ENCODE measurements at regions not wholly inside any gene's neighbourhood (a gene's known extent, or its start where the extent isn't known, plus 50 kb on each side); places are given as distances from the start of the nearest gene placed in this dataset.

DNA sequence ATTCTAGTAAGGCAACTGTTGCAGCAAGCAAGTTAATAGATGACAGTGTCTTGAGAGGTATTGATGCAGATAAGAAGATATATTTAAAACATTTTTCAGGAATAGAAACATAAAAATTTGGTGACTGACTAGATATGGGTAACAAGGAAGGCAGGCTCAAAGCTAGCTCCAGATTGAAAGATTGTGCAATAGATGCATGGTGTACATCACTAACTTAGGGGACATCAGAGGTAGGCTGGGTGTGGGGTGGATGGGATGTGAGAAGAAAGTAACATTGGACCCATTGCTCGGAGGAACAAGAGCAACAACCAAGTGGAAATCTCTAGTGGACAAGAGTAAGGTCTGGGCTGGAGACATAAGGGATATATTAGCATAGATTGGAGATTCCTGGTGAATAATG, 306.9 kb downstream of the MCTP2 start:
- TF ChIP-seq, protein P1, sequence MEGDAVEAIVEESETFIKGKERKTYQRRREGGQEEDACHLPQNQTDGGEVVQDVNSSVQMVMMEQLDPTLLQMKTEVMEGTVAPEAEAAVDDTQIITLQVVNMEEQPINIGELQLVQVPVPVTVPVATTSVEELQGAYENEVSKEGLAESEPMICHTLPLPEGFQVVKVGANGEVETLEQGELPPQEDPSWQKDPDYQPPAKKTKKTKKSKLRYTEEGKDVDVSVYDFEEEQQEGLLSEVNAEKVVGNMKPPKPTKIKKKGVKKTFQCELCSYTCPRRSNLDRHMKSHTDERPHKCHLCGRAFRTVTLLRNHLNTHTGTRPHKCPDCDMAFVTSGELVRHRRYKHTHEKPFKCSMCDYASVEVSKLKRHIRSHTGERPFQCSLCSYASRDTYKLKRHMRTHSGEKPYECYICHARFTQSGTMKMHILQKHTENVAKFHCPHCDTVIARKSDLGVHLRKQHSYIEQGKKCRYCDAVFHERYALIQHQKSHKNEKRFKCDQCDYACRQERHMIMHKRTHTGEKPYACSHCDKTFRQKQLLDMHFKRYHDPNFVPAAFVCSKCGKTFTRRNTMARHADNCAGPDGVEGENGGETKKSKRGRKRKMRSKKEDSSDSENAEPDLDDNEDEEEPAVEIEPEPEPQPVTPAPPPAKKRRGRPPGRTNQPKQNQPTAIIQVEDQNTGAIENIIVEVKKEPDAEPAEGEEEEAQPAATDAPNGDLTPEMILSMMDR (IDR thresholded peaks at IDR 0.05): no peak
- no peak for TF ChIP-seq ZFX (IDR thresholded peaks at IDR 0.05; ENCODE audit: borderline replicate concordance)

Measured in 22Rv1 (cell line).